Mucosa of descending colon (tissue), 3 donors: ENCODE measurements at regions not wholly inside any gene's neighbourhood (a gene's known extent, or its start where the extent isn't known, plus 50 kb on each side); places are given as distances from the start of the nearest gene placed in this dataset.
A peak's percentile ranks its signal among the peaks of the same experiment; 100 is the strongest.

Experiments
- ATAC-seq: fragments of 200-7000 bp; cut with Tn5 transposase; one replicate; pipeline ENCODE4 v1.9.1; 2020; ENCODE audit warnings: mild to moderate bottlenecking, moderate library complexity
- DNase-seq, 3 donors: peaks; one replicate each; pipeline ENCODE4 v3.0.0-alpha.2; 2020
- H3K36me3 ChIP-seq: fragments of 200-600 bp; one replicate; pipeline ENCODE4 v1.8.0; 2021; ENCODE audit warnings: low read depth, mild to moderate bottlenecking
- H3K4me1 ChIP-seq: fragments of 200-600 bp; one replicate; pipeline ENCODE4 v1.8.0; 2021; ENCODE audit warnings: low read depth, mild to moderate bottlenecking
- H3K4me3 ChIP-seq: fragments of 200-600 bp; one replicate; pipeline ENCODE4 v1.8.0; 2021; ENCODE audit warnings: mild to moderate bottlenecking
- H3K9me3 ChIP-seq: fragments of 200-600 bp; one replicate; pipeline ENCODE4 v1.8.0; 2021; ENCODE audit warnings: mild to moderate bottlenecking
- intact Hi-C, 2 donors: fragments of 100-400 bp; cut with DNase I in 1 of 2; cut with micrococcal nuclease in 1 of 2; formaldehyde crosslinking; loops; one replicate each; pipeline versions ENCODE4 v1.11.0 to v1.11.1; 2022; cut with DNase I, micrococcal nuclease
- TF ChIP-seq, protein P1 (sequence below): fragments of 200-600 bp; IDR thresholded peaks from one replicate; pipeline ENCODE4 v1.8.0; 2022; ENCODE audit warnings: antibody characterized with exemption, mild to moderate bottlenecking
- donor health status: DM: no; HTN: no; CAD: no; lungs with moderate emphysema.
- donor health status: DM: no; HTN: no; CAD: no.
- donor health status: DM: no; HTN: yes; CAD: no.

DNA sequence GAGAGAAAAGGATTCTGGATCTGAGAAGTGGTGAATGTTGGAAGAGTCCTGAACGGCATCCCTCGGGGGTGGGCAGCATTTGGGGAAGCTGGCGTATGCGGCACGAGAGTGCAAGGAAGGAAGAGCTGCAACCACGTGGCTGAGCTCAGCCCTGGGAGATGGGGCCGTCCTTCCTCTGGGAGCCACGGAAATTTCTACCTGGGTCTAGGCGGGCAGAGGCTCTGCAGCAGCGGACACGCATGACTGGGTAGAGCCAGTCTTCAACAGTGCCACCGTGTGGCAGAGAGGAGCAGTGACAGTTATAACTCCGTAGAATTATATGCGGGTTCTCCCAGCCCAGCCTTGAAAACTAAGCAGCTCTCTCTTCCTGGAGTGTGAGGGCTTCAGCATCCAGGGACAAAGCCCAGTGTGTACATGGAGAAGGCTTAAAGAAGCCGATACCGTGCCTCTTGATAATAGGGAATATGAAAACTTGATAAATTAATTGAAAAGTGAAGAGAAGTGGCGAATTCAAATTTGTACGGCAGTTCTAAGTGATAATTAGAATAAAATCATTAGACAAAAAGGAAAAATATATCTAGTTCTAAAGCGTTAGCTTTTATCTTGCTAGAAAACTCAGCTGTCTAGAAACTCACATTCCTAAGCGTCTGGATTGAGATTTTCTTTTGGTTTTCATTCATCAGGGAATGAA, 82.9 kb upstream of the STXBP6 start:
- H3K4me1 ChIP-seq, result no peaks in the 10 kb centered on the region
- no peaks in the 10 kb centered on the region for H3K9me3 ChIP-seq
- TF ChIP-seq, protein P1, sequence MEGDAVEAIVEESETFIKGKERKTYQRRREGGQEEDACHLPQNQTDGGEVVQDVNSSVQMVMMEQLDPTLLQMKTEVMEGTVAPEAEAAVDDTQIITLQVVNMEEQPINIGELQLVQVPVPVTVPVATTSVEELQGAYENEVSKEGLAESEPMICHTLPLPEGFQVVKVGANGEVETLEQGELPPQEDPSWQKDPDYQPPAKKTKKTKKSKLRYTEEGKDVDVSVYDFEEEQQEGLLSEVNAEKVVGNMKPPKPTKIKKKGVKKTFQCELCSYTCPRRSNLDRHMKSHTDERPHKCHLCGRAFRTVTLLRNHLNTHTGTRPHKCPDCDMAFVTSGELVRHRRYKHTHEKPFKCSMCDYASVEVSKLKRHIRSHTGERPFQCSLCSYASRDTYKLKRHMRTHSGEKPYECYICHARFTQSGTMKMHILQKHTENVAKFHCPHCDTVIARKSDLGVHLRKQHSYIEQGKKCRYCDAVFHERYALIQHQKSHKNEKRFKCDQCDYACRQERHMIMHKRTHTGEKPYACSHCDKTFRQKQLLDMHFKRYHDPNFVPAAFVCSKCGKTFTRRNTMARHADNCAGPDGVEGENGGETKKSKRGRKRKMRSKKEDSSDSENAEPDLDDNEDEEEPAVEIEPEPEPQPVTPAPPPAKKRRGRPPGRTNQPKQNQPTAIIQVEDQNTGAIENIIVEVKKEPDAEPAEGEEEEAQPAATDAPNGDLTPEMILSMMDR, result peak; percentile 63
- peak; percentile 62 to 68 (median 64) for DNase-seq
- H3K36me3 ChIP-seq, result no peaks in the 10 kb centered on the region
- ATAC-seq, result peak; percentile 100
- H3K4me3 ChIP-seq, result no peak overlapping the region
- intact Hi-C loops, result loop anchor here in 1 of 2 donors (10.0 kb wide), 1 partner anchor 328 kb away; no protein-coding TSS in a partner anchor

DNA sequence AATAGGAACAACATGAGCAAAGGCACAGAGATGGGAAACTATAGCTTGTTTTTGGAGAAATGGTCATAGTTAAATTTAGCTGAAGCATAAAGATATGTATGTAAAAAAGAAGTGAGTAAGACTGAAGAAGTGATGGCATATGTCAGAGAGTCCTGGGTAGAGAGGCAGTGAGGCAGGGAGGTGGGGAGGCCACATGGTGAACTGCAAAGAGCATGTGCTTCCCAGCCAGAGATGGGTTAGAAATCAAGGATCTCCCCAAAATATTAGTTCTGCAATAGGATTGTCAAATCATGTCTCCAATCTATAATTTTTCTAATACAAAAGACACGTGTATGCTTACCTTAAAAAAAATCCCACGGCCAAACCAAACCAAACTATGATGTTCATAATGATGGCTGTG, 82.1 kb upstream of the STXBP6 start:
- H3K4me1 ChIP-seq, result no peaks in the 10 kb centered on the region
- ATAC-seq (no peak), DNase-seq (no peak)
- intact Hi-C loops, result loop anchor here in 1 of 2 donors (10.0 kb wide), 1 partner anchor 327 kb away; no protein-coding TSS in a partner anchor
- TF ChIP-seq, protein P1, result no peak
- no peak overlapping the region for H3K4me3 ChIP-seq
- no peaks in the 10 kb centered on the region for H3K36me3 ChIP-seq
- H3K9me3 ChIP-seq, result no peaks in the 10 kb centered on the region

DNA sequence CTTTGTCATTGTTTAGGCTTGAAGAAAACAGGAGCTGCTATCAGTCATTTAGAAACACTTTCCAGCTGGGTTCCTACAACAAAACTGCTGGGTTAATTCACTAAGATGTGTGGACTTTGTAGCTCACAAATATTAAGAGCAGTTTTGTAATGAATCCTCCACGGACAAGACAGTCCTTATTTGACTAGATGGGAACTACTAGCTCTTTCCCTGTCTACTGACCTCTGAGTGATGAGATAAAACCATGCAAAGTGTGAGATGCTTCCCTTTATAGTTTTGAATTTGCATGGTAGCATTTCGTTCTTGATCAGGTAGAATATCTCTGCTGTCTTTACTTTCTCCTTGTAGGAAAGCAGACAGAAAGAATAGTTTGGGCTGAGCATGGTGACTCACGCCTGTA, 72.9 kb upstream of the STXBP6 start:
- DNase-seq, result no peak
- Histone ChIP-seq H3K9me3 (no peaks in the 10 kb centered on the region), H3K4me1 (no peaks in the 10 kb centered on the region), H3K36me3 (no peaks in the 10 kb centered on the region), H3K4me3 (no peak overlapping the region)
- TF ChIP-seq, protein P1, result no peak
- no peak for ATAC-seq
- intact Hi-C loops, result no loop called here

DNA sequence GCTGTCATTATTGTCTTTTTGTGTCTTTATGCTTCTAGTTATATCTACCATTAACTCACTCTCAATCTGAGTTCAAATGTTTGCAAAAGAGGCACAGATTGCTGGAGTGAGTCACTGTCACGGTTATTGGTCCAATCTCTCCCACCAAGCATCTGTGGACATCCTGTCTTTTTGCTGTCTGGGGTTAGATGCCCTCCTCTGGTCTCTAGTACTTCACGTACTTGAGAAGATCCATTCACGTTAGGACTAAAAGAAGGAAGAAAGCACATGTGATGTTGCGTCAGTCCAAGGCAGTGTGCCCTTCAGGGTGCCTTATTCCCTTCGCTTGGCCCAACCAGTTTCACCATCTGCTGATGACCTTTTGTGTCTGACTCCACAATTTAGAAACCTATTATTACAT, 72.3 kb upstream of the STXBP6 start:
- no peaks in the 10 kb centered on the region for H3K9me3 ChIP-seq
- intact Hi-C loops, result no loop called here
- TF ChIP-seq, protein P1, result no peak
- no peak overlapping the region for H3K4me3 ChIP-seq
- ATAC-seq (no peak), DNase-seq (no peak)
- no peaks in the 10 kb centered on the region for H3K36me3 ChIP-seq
- no peaks in the 10 kb centered on the region for H3K4me1 ChIP-seq

DNA sequence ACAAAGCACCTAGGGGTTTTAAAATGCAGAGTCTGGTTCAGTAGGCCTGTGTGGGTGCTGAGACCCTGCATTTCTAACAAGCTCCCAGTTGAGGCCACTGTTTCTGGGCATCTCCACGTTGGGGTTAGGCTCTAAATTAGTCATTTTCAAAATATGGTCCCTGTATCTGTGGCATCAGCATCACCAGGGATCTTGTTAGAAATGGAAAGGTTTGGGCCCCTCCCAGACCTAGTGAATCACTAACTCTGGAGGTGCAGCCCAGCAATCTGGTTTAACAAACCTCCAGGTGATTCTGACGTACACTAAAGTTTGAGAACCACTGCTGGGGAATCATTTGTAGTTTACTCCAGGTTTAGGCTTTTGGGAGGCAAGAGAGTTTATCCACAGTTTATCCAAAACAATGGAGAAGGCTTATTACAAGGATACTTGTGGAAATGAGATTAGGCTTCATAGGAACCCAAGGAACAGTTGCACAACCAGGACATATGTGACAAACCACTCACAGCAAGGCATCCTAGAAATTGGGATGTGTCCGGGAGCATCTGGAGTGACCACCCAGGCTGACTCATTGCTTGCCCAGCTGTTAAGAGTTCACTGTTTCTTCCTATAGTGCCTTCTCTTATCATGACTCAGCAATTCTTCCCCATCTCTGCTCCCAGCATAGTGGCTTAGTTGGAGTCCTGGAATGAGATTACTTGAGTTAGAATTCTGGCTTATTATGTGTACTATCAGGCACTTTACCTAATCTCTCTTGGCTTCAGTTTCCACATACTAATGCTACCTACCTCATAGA, 71.6 kb upstream of the STXBP6 start:
- intact Hi-C loops, result no loop called here
- TF ChIP-seq, protein P1, result no peak
- ATAC-seq (peak; percentile 58), DNase-seq (no peak)
- Histone ChIP-seq H3K9me3 (no peaks in the 10 kb centered on the region), H3K36me3 (no peaks in the 10 kb centered on the region), H3K4me1 (no peaks in the 10 kb centered on the region), H3K4me3 (no peak overlapping the region)
